GM21723 (cell line): ENCODE measurements at regions not wholly inside any gene's neighbourhood (a gene's known extent, or its start where the extent isn't known, plus 50 kb on each side); places are given as distances from the start of the nearest gene placed in this dataset.

Experiments used
- ATAC-seq: cut with Tn5 transposase; IDR thresholded peaks from one replicate; pipeline ENCODE4 v1.9.1; 2021; ENCODE audit warnings: mild to moderate bottlenecking, moderate library complexity; ENCODE audit not compliant: unreplicated experiment

DNA sequence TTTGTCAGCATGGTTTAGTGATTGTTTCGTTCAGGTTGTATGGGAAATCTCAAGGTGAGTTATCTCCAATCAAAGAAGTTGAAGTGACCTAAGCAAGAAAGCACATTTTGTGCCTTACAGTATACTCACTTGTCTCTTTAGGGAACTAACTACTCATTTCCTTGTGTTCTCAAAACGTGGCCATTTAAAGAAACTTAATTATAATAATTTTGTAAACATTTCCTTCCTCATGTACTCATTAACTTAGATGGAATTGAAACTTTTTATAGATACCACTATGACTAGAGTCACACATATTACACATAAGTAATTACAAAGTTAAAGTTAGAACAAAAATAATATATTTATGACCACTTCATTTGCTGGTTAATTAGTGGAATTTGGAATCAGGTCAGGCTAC is 552.6 kb downstream of the MRPL39 start:
- ATAC-seq: no peak

DNA sequence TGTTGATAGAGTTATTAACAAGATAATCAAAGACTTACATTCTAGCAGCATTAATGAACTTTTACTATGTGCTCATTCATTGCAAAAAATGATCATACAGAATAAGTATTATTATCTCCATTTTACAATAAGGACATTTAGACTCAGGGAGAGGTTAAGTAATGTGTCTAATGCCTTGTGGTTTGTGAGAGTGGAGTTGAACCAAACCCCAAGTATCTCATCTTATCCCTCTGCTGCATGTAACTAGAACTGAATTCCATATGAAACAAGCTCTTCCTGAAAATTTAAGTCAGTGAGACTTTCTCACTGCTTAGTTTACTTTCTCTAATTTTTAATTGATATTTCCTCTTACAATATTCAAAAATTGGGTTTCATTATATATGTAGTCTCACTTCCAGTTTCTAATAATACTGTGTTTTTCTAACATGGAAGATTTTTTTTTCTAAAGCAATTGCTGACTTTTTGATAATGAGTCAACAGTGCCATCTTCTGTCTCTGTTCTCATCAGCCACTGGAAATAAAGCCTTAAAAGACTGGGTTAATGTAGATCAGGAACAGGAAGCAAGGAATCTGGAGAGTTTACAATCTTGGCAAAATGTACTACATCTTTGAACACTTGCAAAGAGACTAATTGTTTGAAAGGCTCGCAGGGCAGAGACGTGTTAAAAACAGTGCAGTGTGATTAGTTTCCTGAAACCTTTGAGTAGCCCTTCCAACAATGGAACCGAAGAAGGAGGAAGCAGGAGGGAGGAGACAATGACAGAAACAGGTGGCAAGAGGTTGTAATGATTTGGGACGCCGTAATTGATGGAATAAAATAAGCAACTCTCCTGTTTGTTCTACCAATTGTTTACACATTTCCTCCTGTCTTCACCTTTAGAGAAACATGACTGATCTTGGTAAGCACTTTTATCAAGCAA is 567.6 kb downstream of the MRPL39 start:
- peak; percentile 94 for ATAC-seq

DNA sequence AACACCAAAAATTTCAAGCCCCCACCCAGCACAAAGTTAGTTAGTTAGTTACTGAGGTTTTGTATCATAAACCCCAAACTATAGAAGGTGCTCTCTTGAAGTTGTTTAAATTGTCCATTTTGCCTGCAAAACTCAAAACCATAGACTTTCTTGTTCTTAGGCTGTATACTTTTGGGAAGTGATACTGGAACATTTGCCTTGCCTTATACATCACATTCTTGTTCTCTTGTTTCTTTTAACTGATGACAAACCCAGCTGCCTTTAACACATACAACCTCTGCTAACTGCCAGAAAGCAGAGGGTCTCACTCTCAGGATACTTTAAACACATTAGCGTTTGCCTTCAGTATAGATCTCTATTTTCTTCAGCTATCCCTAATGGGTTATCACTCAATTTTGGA is 570.5 kb downstream of the MRPL39 start:
- no peak for ATAC-seq

DNA sequence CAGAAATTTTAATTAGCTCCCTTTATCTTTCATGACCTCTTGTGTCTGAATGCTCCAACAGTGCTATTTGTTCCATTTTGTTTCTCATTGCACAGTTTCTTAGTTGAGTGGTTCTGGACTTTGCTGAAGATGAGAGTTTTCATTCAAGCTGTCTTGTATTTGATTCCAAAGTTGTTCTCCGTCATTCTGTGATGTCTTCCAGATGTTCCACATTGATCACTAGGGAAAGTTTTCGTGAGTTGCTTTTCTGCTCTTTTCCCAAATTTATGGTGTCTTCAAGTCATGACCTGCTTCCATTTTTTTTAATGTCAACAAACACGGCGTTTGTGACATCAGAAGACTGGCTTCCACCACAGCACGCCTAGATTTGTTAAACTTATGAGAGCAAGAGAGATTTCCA is 575.5 kb downstream of the MRPL39 start:
- ATAC-seq: no peak

DNA sequence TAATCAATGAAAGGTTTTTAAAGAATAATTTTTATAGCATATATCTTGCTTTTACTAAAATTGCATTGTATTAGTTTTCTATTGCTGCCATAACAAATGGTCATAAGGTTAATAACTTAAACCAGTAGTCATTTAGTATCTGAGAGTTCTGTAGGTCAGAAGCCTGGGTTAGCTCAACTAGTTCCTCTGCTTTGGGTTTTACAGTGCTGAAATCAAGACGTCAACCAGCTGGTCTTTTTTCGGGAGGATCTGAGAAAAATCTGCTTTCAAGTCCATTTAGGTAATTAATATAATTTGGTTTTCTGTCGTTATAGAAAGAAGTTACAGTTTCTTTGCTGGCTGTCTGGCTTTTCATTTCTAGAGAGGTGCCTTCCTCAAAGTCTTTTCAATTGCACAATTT is 577.7 kb downstream of the MRPL39 start:
- no peak for ATAC-seq

DNA sequence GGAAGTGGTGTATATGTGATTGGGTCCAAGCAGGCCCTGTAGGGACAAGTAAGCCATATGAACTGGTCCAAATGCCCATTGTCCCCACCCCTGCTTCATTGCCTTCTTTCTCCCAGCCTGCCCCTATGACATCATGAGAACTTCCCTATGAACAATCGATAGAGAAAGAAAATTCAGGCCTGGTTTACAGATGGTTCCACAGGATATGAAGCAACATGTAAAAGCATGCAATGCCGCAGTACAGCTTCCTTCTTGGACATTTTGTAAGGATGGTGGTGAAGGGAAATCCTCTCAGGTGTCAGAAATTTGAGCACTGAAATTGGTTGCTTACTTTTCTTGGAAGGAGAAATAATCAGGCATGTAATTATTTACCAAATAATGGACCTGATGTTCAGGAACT is 581.7 kb downstream of the MRPL39 start:
- ATAC-seq: no peak

DNA sequence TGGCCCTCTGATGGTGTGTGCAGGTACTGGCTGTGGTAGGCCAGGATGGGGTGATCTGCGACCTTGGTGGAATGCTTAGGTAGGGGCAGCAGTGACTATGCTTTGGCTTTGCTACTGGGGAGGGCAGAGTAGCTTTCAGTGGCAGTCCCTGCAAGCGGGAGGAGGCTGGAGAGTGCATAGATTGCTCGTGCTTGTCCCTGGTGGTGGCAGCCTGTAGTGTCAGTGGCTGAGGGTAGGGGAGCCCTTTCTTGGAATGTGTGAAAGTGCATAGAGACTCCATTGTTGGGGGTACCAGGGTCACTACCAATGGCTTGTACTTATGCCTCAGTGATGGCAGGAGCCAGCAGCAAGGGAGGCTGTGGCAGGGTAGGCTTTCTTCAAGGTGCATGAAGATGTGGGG is 582.6 kb downstream of the MRPL39 start:
- ATAC-seq: no peak

DNA sequence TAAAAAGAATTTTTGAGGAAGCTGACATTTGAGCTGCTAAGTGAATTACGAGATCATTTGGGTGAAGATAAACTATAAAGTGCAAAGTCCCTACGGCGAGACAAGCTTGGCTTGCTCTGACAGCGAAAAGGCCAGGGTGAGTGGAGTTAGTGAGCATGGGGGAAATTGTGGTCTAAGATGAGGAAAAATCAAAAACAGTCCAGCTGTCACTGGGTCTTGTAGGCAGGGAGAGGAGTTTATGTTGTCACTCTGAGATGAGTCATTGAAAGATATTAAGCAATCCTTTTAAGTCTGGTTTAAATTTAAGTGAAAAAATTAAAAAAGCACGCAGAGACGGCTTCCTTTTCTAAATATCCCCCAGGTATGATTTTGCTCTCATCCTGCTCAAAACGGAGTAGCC is 601.9 kb downstream of the MRPL39 start:
- ATAC-seq: no peak

DNA sequence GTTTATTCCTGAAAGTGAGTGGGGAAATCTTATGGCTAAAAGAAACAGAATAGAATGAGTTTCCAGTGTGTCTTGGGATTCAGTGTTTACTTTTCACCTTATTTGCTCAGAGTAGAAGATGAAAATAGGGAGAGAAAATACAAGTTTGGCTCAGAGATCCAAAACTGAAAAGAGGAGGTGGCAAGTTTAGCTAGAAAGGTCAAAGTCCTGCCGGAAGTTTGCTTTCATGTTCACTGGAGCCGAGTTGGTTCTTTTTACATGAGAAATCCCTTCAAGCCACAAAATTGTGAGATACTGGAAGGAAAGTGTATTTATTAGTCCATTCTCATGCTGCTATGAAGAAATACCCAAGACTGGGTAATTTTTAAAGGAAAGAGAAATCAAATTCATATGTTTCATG is 604.6 kb downstream of the MRPL39 start:
- no peak for ATAC-seq

DNA sequence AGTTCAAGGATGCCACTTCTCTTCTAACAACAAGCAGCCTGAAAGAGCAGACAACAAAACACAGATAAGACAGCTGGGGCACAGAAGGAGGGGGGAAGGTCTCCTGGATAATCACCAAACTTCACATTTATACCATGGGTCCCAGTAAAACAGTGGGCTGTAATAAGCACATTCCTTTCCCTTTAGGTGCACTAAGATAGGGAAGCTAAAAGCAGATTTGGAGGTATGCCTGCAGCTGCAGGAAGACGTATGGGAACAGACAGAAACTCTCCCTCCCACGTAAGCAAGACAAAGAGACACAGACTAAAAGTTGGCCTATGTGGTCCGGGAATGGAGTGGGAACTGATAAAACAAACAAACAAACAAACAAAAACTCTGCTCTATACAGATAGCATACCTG is 612.1 kb downstream of the MRPL39 start:
- no peak for ATAC-seq

DNA sequence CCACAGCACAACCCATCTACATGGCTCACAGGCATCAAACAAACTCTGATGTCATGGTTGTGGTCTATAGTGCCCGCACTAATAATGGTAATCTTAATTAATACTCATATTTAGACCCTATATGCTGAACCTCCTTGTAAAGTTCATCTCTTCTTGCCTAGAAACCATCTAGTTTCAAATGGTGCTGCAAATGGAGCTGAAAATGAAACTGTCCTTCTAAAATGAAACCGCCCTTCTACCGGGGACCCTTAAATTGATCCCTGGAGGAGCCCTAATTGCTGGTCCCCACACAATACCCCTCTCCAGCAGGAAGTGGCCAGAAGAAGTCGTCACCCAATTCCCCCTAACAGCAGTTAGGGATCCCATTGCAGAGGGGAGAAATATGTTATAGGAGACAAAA is 612.6 kb downstream of the MRPL39 start:
- ATAC-seq: no peak

DNA sequence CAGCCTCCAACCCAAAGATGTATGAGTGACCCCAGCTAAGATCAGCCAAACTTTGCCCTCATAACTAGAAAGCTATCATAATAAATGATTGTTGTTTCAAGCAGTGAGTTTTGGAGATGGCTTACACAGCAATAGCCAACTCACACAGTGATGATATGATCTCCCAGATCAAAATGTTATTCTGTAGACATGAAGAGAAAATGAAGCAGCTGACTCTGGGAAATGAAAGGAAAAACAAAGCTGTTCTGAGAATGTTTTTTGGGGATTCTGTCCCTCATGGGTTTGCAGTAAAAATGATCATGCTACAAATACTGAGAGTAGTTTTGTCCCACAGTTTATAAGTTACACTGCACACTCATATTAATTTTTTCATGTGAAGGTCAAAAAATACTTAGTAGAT is 617.8 kb downstream of the MRPL39 start:
- ATAC-seq: no peak

DNA sequence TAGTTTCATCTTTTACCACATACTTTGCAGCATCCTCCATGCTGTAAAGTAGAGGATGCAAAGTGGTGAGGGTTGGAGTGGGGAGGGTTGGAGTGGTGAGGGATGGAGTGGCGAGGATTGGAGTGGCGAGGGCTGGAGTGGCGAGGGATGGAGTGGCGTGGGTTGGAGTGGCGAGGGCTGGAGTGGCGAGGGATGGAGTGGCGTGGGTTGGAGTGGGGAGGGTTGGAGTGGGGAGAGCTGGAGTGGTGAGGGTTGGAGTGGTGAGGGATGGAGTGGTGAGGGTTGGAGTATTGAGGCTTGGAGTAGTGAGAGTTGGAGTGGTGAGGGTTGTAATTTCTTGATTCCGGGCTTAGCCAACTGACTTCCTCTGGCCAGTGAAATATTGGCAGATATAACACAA is 618.3 kb downstream of the MRPL39 start:
- ATAC-seq: no peak

DNA sequence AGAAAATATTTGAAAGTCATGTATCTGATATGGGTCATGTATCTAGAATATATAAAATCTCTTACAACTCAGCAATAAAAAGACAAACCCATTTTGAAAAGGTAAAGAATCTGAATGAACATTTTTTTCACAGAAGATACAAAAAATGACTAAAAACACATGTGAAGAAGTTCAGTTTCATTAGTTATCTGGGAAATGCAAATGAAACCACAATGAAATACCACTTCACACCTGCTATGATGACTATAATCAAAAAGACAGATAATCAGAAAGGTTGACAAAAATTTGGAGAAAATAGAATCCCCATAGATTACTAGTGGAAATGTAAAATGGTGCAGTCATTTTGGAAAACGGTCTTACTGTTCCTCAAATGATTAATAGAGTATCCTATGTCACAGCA is 631.0 kb downstream of the MRPL39 start:
- ATAC-seq: no peak

DNA sequence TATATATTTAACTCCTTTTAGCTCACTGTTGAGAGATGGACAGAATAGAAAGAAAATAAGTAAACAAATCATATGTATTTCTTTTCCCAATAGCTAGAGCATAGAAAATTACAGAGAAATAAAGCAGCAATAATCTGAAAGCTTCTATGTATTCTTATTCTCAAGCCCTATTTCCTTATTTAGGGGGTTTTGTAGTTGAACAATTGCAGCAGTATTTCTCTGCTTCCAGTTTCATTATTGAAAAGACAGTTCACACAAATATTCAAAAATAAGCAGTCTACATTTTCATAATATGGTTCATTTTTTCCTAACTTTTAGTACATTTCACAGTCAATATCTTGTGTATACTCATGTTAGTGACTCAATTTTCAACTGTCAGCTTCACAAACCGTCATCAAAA is 638.2 kb downstream of the MRPL39 start:
- no peak for ATAC-seq

DNA sequence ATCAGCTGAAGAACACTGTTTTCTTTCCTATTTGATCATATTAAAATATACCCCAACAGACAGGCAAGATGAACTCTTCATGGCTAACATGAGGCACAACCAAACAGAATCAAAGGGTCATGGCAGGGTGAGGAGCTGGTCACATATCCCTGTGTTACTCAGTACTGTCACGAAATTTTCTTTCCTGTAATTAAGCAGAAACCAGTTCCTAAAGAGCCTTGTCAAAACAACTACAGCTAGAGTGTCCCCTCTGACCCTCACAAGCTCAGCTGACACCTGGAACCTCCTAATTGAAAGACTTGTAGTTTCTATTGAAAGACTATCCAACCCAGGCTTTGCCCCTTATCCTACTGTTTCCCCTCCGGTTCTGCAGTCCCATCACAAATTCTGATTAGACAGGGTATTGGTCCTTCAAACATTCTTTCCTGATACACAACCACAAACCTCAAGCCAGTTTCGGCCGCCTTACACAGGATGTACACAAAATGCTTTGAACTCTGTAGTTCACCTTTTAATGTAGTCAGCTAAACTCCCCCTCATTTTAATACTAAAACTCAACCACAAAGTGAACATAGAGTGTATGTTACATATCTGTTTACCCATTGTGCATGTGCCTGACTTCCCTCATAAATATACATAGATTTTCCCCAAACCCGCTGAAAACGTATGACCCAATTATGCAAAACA is 651.9 kb downstream of the MRPL39 start:
- peak; percentile 97 for ATAC-seq

DNA sequence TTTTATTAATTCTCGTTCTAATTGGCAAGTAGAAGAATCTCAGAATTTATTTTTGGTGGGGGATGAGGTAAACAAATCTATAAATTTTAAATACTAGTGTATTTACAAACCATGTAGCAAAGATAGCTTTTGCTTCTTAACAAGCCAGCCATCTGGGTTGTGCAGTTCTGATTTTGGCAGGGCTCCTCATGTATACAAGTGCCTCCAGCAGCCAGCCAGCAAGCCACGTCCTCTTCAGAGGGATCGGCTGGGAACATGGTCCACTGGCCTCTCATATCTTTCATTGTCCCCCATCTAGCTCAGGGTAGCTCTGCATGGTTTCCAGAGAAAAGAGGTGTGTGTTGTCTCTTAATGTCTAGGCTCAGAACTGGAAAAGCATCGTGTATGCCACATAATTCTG is 659.1 kb downstream of the MRPL39 start:
- ATAC-seq: no peak

DNA sequence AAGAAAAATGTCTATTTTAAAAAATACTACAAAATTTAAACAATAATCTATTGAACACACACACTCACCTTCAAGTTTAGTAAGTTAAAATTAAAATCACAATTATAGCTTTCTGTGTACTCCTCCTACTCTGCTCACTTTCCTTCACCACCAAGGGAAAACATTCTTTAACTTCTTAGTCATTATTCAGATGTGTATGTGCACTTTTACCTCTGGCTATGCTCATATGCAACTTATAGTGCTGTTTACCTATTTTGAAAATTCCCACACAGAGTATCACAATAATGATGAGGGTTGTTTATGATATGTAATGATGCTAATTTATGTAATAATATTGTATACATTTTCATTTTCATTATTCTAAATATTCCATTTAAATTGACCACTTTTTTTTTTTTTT is 661.4 kb downstream of the MRPL39 start:
- no peak for ATAC-seq

DNA sequence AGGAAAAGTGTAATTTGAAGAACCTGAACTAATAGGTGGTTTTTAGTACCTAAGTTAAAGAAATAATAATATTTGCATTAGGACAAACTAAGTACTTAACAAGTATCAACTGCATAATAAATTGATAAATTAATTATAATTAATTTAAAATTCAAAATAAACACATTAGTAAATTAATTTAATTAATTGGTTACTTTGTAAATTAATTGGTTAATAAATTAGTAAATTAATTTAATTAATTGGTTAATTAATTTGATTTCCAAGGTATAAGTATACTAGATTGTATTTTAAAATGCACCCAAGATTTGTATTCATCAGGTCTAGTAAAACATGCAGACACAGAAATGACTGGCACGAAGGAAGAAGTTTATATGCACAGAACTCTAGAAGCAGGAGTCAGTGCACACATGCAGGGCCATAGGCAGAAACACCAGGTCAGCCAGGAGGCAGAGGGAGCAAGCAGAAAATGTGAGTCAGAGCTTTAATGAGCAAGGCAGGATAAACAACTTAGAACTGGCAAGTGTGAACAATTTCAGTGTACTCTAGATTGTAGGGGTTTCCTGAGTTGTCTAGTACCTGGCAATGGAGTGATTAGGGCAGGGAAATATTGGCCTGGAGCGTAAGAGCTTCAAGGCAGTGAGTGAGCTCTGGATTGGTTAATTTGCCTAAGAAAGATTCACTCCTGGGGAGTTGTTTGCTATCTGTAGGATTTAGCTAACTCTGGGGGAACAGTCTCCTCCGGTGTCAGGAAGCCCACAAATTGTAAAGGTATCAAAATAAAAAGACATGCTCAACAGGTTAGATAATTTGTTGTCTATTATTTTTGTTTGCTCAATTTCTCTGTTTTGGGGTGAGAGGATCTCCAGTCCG is 665.7 kb downstream of the MRPL39 start:
- no peak for ATAC-seq

DNA sequence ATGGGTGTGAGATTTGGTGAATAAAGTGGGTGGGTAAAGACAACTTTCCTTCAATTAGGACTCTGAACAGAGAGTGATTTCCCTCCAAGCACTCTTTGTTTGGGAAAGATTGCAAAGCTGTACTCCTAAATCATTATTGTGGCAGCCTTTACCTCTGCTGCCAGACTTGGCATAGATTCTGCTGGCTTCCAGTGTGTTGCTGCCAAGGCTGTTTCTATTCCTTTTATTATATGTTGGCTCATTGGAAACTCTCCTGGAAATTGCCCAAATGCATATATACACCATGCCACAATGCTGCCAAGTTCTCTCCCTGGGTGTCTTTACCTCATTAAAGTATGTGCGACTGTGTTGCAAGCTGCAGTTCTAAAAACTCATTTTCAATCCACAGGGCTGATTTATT is 668.0 kb downstream of the MRPL39 start:
- ATAC-seq: no peak

DNA sequence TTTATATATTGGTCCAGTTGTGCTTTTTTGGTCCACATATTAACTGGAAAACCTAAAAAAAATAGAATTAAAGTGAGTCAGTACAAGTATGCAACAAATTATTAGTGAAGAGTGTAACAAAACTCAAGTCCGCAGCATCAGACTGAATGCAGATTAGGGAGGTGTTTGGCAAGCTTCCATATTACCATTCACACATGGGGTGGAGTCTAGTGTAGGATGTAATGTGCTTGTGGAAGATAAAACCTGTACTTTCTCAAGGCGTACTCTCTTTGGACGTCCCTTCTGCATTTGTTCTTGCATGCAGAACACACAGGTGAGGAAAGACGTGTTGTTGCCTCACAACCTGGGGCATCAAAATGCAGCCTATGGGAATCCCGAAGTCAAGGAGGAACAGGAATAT is 668.7 kb downstream of the MRPL39 start:
- ATAC-seq: no peak

DNA sequence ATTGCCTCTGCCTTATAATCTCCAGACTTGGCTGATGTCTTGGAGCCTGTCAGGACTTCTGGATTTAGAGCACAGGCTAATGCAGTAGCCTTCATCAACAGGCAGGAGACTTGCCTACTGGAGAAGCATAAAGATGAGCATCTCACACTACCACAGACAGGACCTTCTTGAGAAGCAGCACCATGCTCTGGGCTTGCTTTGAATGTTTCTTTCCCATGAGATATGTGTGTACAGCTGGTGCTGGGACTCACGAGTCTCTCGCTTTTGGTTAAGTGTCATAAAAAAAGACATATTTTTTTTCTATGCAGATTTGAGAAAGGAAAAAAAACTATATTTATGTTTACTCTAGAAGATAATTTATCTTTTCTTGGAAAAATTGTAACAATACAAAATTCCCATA is 671.3 kb downstream of the MRPL39 start:
- no peak for ATAC-seq
